Gastroesophageal sphincter (tissue), 4 donors: ENCODE measurements at regions not wholly inside any gene's neighbourhood (a gene's known extent, or its start where the extent isn't known, plus 50 kb on each side); places are given as distances from the start of the nearest gene placed in this dataset.
"Not testable (repeated sequence)": the region's sequence is repeated elsewhere in the genome, so short reads cannot be mapped to it uniquely, and the experiment has no call there.

Experiments
- ATAC-seq: fragments of 150-250 bp; one replicate; pipeline ENCODE4 v1.9.1; 2016; ENCODE audit warnings: mild to moderate bottlenecking, moderate library complexity
- H3K27ac ChIP-seq, 4 donors: fragments of 200-600 bp; sonication (generic) in 3 of 4; 1 replicate in 3 of 4; 2 replicates in 1 of 4; pipeline ENCODE4 v1.5.1; 2016 to 2019
- H3K27me3 ChIP-seq: fragments of 200-600 bp; sonication (generic); one replicate; pipeline ENCODE4 v1.5.1; 2019
- H3K36me3 ChIP-seq, 2 donors: fragments of 200-600 bp; sonication (generic); one replicate each; pipeline ENCODE4 v1.5.1; 2019; ENCODE audit warnings: control low read depth in 1 of 2
- H3K4me1 ChIP-seq, 3 donors: fragments of 200-600 bp; sonication (generic); 1 replicate in 2 of 3; 2 replicates in 1 of 3; pipeline ENCODE4 v1.5.1; 2016 to 2019; ENCODE audit warnings: control low read depth in 2 of 3
- H3K4me3 ChIP-seq, 2 donors: fragments of 200-600 bp; sonication (generic); one replicate each; pipeline ENCODE4 v1.5.1; 2019; ENCODE audit warnings: mild to moderate bottlenecking in 1 of 2, moderate library complexity in 1 of 2
- H3K9me3 ChIP-seq, 3 donors: fragments of 200-600 bp; sonication (generic); one replicate each; pipeline ENCODE4 v1.5.1; 2017 to 2019; ENCODE audit warnings: control low read depth in 2 of 3
- EP300 ChIP-seq: sonication (generic); formaldehyde crosslinking; IDR thresholded peaks from one replicate; pipeline ENCODE4 v1.6.1; 2017; ENCODE audit warnings: antibody characterized with exemption, mild to moderate bottlenecking
- POLR2A ChIP-seq, 2 donors: fragments of 450-650 bp; IDR thresholded peaks; one replicate each; pipeline ENCODE4 v1.6.1; 2017; ENCODE audit warnings: antibody characterized with exemption in 2 of 2, mild to moderate bottlenecking in 2 of 2, moderate library complexity in 1 of 2
- POLR2AphosphoS5 ChIP-seq: sonication (generic); formaldehyde crosslinking; IDR thresholded peaks from one replicate; pipeline ENCODE4 v1.6.1; 2017; ENCODE audit warnings: antibody characterized with exemption
- WGBS, 2 donors: methylation state at CpG; one replicate each; pipeline ENCODE4 v1.1.5; 2018; ENCODE audit warnings: low coverage in 1 of 2; 5-methylcytosine and 5-hydroxymethylcytosine counted together
- TF ChIP-seq, protein P1 (sequence below), 4 experiments: fragments of 200-600 bp in 2 of 4; fragments of 450-650 bp in 2 of 4; sonication (generic) in 1 of 4; IDR thresholded peaks; one replicate each; pipeline ENCODE4 v1.5.1; 2017 to 2019; ENCODE audit warnings: antibody characterized with exemption in 4 of 4, mild to moderate bottlenecking in 2 of 4, moderate library complexity in 2 of 4

DNA sequence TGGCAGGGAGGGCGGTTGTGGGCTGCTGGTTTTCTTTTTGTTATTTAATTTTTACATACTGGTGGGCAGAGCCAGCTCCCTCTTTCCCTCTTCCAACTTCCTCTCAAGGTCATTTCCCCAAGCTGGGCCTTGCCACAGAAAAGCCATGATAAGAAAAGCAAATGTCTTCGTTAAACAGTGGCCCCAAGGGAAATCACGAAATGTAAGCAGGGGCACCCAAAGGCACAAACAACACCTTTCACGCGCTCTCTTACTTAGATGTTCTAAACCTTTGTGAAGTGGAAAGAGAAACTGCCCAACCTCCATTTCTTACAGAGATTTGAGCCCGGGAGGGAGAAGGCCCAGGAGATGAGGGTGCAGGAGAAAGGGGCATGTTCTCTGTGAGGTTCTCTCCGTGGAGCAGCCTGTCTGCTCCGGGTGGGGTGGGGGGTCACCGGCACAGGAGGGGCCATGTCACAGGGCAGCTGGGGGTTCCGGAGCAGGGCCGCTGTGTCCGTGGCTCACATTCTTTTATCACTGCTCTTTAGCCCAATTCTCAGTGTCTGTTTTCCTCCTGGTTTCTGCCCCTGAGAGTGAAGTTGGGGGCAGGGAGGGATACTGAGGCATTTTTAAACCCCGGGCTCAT lies 190.7 kb upstream of the GATA6 start:
- 42 to 68% methylated on average over 4 to 11 of the region's 13 CpGs for WGBS, 2 donors
- ATAC-seq: no peak
- peaks cover 0 to 15% (median 0%) of the 10 kb centered on the region in 3 donors for H3K9me3 ChIP-seq
- TF ChIP-seq POLR2A (IDR thresholded peaks at IDR 0.05) (no peak), EP300 (no peak), POLR2AphosphoS5 (no peak)
- TF ChIP-seq, protein P1, sequence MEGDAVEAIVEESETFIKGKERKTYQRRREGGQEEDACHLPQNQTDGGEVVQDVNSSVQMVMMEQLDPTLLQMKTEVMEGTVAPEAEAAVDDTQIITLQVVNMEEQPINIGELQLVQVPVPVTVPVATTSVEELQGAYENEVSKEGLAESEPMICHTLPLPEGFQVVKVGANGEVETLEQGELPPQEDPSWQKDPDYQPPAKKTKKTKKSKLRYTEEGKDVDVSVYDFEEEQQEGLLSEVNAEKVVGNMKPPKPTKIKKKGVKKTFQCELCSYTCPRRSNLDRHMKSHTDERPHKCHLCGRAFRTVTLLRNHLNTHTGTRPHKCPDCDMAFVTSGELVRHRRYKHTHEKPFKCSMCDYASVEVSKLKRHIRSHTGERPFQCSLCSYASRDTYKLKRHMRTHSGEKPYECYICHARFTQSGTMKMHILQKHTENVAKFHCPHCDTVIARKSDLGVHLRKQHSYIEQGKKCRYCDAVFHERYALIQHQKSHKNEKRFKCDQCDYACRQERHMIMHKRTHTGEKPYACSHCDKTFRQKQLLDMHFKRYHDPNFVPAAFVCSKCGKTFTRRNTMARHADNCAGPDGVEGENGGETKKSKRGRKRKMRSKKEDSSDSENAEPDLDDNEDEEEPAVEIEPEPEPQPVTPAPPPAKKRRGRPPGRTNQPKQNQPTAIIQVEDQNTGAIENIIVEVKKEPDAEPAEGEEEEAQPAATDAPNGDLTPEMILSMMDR (IDR thresholded peaks at IDR 0.05): no peak
- H3K4me1 ChIP-seq: no peaks in the 10 kb centered on the region
- no peak overlapping the region for H3K27ac ChIP-seq
- H3K4me3 ChIP-seq: no peak overlapping the region
- H3K36me3 ChIP-seq: no peaks in the 10 kb centered on the region
- H3K27me3 ChIP-seq: no peaks in the 10 kb centered on the region

DNA sequence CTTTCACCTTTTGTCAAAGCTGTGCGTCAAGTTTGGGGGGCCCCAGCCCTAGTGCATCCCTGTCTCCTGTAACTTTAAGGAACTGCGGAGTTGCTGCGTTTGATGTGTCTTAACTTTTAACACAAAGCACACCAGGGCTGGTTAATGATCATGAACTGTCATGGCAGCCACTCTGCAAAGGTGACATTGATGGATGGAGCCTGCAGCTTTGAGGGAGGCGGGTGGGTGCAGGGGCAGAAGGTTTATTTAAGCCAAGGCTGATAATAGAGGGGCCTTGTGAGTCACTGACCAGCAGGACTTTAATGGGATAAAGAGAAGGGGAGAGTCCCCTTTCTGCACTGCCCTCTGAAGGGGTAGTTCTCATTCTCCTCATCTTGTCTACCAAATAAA lies 190.2 kb upstream of the GATA6 start:
- no peak for TF ChIP-seq POLR2A (IDR thresholded peaks at IDR 0.05)
- TF ChIP-seq POLR2AphosphoS5: no peak
- TF ChIP-seq EP300: no peak
- TF ChIP-seq, protein P1 (IDR thresholded peaks at IDR 0.05): no peak
- Histone ChIP-seq H3K36me3 (no peaks in the 10 kb centered on the region), H3K4me1 (no peaks in the 10 kb centered on the region), H3K9me3 (peaks cover 0 to 15% (median 0%) of the 10 kb centered on the region in 3 donors), H3K27me3 (no peaks in the 10 kb centered on the region), H3K4me3 (no peak overlapping the region), H3K27ac (no peak overlapping the region)
- WGBS, 2 donors: no CpG with 5 or more reads among the region's 4 CpGs
- no peak for ATAC-seq

GRCh38 chr18:21979759-21980158 lies 189.6 kb upstream of the GATA6 start:
- Histone ChIP-seq H3K9me3 (peaks cover 0 to 15% (median 0%) of the 10 kb centered on the region in 3 donors), H3K27ac (no peak overlapping the region), H3K36me3 (no peaks in the 10 kb centered on the region), H3K4me1 (no peaks in the 10 kb centered on the region), H3K4me3 (no peak overlapping the region), H3K27me3 (no peaks in the 10 kb centered on the region)
- no peak for ATAC-seq
- no peak for TF ChIP-seq POLR2A (IDR thresholded peaks at IDR 0.05)
- no peak for TF ChIP-seq EP300
- TF ChIP-seq, protein P1 (IDR thresholded peaks at IDR 0.05): no peak
- no peak for TF ChIP-seq POLR2AphosphoS5
- WGBS, 2 donors: 81% methylated on average over 1 of the region's 1 CpG; no CpG with 5 or more reads in 1 of the 2 donors

- WGBS, 2 donors: 60 to 76% methylated on average over 4 to 5 of the region's 5 CpGs
- TF ChIP-seq POLR2A (IDR thresholded peaks at IDR 0.05) (no peak), POLR2AphosphoS5 (no peak)
- TF ChIP-seq, protein P1 (IDR thresholded peaks at IDR 0.05): no peak
These were observed 188.6 kb upstream of the GATA6 start for GRCh38 chr18:21980744-21981143.

GRCh38 chr18:21981489-21981888 lies 187.9 kb upstream of the GATA6 start:
- not testable (repeated sequence) for H3K4me3 ChIP-seq, H3K4me1 ChIP-seq, ATAC-seq, H3K36me3 ChIP-seq, H3K27me3 ChIP-seq, H3K27ac ChIP-seq
- H3K9me3 ChIP-seq: peaks cover 0 to 15% (median 0%) of the 10 kb centered on the region in 3 donors
- WGBS, 2 donors: 72 to 83% methylated on average over 3 to 10 of the region's 11 CpGs

More at GRCh38 chr18:21980744-21981143, 188.6 kb upstream of the GATA6 start:
- Histone ChIP-seq H3K27me3 (no peaks in the 10 kb centered on the region), H3K4me1 (no peaks in the 10 kb centered on the region), H3K36me3 (no peaks in the 10 kb centered on the region), H3K9me3 (peaks cover 0 to 15% (median 0%) of the 10 kb centered on the region in 3 donors), H3K4me3 (no peak overlapping the region), H3K27ac (no peak overlapping the region)
- ATAC-seq: no peak
